IPS DF 19.7 (cell line): ENCODE measurements at regions not wholly inside any gene's neighbourhood (a gene's known extent, or its start where the extent isn't known, plus 50 kb on each side); places are given as distances from the start of the nearest gene placed in this dataset.

ENCODE experiments used
- DNase-seq: peaks from one replicate; pipeline ENCODE4 v3.0.0-alpha.2; 2013; ENCODE audit warnings: low read depth, low spot score

GRCh38 chr17:77001487-77001886 lies 133.3 kb downstream of the MGAT5B start:
- DNase-seq = no peak

- no peak for DNase-seq
These were observed 134.2 kb downstream of the MGAT5B start for GRCh38 chr17:77002103-77003045.

GRCh38 chr17:77003699-77004098 lies 135.5 kb downstream of the MGAT5B start:
- DNase-seq = no peak

- DNase-seq = no peak
These were observed 133.7 kb upstream of the SEC14L1 start for GRCh38 chr17:77006971-77007649.

- DNase-seq = no peak
These were observed 130.9 kb upstream of the SEC14L1 start for GRCh38 chr17:77009877-77010276.

- no peak for DNase-seq
These were observed 130.1 kb upstream of the SEC14L1 start for GRCh38 chr17:77010667-77011066.

GRCh38 chr17:77011173-77012011 lies 129.4 kb upstream of the SEC14L1 start:
- no peak for DNase-seq

- no peak for DNase-seq
These were observed 122.3 kb upstream of the SEC14L1 start for GRCh38 chr17:77018504-77018903.

- no peak for DNase-seq
These were observed 120.8 kb upstream of the SEC14L1 start for GRCh38 chr17:77019893-77020379.

- no peak for DNase-seq
These were observed 119.8 kb upstream of the SEC14L1 start for GRCh38 chr17:77020973-77021372.

GRCh38 chr17:77022766-77023165 lies 118.0 kb upstream of the SEC14L1 start:
- DNase-seq = no peak

GRCh38 chr17:77025781-77026180 lies 115.0 kb upstream of the SEC14L1 start:
- no peak for DNase-seq

- DNase-seq = no peak
These were observed 113.4 kb upstream of the SEC14L1 start for GRCh38 chr17:77027271-77027889.

GRCh38 chr17:77028900-77029299 lies 111.9 kb upstream of the SEC14L1 start:
- DNase-seq = no peak

- no peak for DNase-seq
These were observed 107.8 kb upstream of the SEC14L1 start for GRCh38 chr17:77032929-77033328.

- no peak for DNase-seq
These were observed 106.8 kb upstream of the SEC14L1 start for GRCh38 chr17:77033892-77034404.

GRCh38 chr17:77034677-77035424 lies 105.9 kb upstream of the SEC14L1 start:
- DNase-seq = no peak

- DNase-seq = no peak
These were observed 105.2 kb upstream of the SEC14L1 start for GRCh38 chr17:77035526-77035925.

GRCh38 chr17:77036136-77036840 lies 104.5 kb upstream of the SEC14L1 start:
- DNase-seq = no peak
